ENCODE measurements at regions not wholly inside any gene's neighbourhood (a gene's known extent, or its start where the extent isn't known, plus 50 kb on each side); places are given as distances from the start of the nearest gene placed in this dataset.

- TF ChIP-seq CTCF (IDR thresholded peaks at IDR 0.05) = no peak
- no peak overlapping the region for H3K27ac ChIP-seq
Observed at GRCh38 chr22:47225931-47226633, 463.6 kb downstream of the TBC1D22A start.

- H3K27ac ChIP-seq = no peak overlapping the region
- no peak for TF ChIP-seq ZFX (IDR thresholded peaks at IDR 0.05; ENCODE audit: borderline replicate concordance)
- TF ChIP-seq CTCF (IDR thresholded peaks at IDR 0.05) = no peak
Observed at GRCh38 chr22:47225080-47225930, 462.9 kb downstream of the TBC1D22A start.
